Subcutaneous abdominal adipose tissue (tissue), 5 donors: ENCODE measurements at regions not wholly inside any gene's neighbourhood (a gene's known extent, or its start where the extent isn't known, plus 50 kb on each side); places are given as distances from the start of the nearest gene placed in this dataset.
A peak's percentile ranks its signal among the peaks of the same experiment; 100 is the strongest.

ENCODE experiments used
- H3K27ac ChIP-seq: one replicate; pipeline ENCODE4 v1.7.0; 2013; ENCODE audit warnings: low read depth, mild to moderate bottlenecking, inconsistent platforms, low read length, moderate library complexity
- H3K27me3 ChIP-seq, 5 donors: one replicate each; pipeline ENCODE4 v1.7.0; 2013; ENCODE audit warnings: low read length in 5 of 5, inconsistent platforms in 1 of 5; ENCODE audit not compliant: control insufficient read depth in 5 of 5, insufficient read depth in 4 of 5
- H3K36me3 ChIP-seq, 5 donors: one replicate each; pipeline ENCODE4 v1.7.0; 2013; ENCODE audit warnings: low read length in 5 of 5; ENCODE audit not compliant: control insufficient read depth in 5 of 5, insufficient read depth in 5 of 5
- H3K4me1 ChIP-seq, 5 donors: one replicate each; pipeline ENCODE4 v1.7.0; 2013; ENCODE audit warnings: low read length in 5 of 5, mild to moderate bottlenecking in 3 of 5, moderate library complexity in 1 of 5; ENCODE audit not compliant: control insufficient read depth in 5 of 5, insufficient read depth in 5 of 5
- H3K4me3 ChIP-seq, 5 donors: one replicate each; pipeline ENCODE4 v1.7.0; 2013; ENCODE audit warnings: low read length in 5 of 5, low read depth in 1 of 5
- H3K9ac ChIP-seq, 5 donors: one replicate each; pipeline ENCODE4 v1.7.0; 2013; ENCODE audit warnings: low read length in 5 of 5, mild to moderate bottlenecking in 4 of 5, moderate library complexity in 3 of 5
- H3K9me3 ChIP-seq, 5 donors: one replicate each; pipeline ENCODE4 v1.7.0; 2013; ENCODE audit warnings: low read length in 5 of 5; ENCODE audit not compliant: control insufficient read depth in 5 of 5
- donor health status: healthy.
- donor health status: healthy.
- donor health status: healthy.
- donor health status: healthy.
- donor health status: healthy.

DNA sequence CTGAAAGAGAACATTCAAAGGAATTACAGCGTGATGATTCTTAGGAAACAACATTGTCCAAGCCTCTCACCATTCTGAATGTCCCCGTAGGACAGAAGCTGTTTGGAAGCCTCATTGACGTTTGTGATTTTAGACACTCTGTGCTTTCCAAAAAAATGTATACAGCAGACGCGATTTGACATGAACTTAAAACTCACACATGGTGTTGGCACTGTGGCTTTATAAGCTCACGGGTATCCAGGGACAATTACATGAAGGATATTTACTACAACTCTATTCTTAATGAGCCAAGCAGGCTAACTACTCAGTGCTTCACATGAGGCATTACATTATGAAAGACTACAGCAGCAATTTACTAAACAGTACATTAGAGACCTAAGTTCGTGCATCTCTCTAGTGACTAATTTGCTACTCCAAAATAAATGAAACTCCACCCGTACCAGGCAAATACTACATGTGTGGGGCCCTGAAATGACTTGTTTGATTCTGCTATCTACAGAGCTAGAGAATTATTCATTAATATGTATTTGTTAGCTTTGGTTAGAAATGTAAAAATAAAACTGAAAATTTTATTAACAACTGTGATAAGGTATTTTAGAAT, 620.7 kb downstream of the SPRY1 start:
- Histone ChIP-seq H3K27ac (no peak overlapping the region), H3K9me3 (peaks cover 0 to 2% (median 0%) of the 10 kb centered on the region in 5 donors), H3K27me3 (no peaks in the 10 kb centered on the region), H3K4me3 (no peak overlapping the region), H3K9ac (no peak overlapping the region), H3K36me3 (no peaks in the 10 kb centered on the region), H3K4me1 (peaks cover 0 to 16% (median 9%) of the 10 kb centered on the region in 5 donors)

DNA sequence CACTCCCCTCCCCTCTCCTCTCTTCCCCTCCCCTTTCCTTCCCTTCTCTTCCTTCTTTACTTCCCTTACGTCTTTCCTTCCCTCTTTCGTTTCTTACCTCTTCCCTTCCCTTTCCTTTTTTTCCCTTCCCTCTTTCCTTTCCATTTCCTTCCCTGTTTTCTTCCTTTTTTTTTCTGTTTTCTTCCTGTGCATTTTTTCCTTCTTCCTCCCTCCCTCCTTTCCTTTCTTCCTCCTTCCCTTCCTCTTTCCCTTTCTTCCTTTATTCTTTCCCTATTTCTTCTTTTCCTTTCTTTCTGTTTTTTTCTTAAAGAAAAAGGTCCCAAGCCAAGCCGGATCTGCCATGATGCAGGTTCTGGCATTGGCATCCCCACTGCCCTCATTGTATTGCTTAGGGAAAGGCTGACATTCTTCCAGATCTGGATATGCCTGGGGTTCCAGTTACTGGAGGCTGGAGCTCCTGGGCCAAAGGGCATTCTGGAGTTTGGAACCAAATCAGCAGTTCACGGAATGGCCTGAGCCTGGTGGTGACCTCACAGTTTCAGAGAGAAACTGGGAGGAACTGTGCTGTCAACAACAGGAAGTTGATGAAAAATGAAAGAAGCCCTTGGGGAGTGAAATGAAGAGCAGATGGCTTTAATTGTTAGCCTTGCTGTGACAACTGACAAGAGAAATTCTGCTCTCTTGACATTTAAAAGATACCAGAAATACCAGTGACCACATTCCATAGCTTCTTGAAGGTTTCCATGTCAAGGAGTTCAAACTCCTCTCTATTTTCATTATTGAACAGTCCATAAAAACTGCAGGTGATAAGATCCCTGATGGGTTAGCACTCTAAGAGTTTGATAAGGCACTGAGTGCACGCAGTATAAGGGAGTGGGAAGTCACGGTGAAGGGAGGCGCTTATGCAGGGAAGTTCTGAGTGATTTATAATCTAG, 622.1 kb downstream of the SPRY1 start:
- H3K36me3 ChIP-seq = no peaks in the 10 kb centered on the region
- peak overlapping the region; percentile 62 for H3K27ac ChIP-seq
- peak overlapping the region in 2 of 5 donors; percentile 8 to 26 for H3K4me3 ChIP-seq
- H3K27me3 ChIP-seq = no peaks in the 10 kb centered on the region
- H3K9me3 ChIP-seq = peaks cover 0 to 2% (median 0%) of the 10 kb centered on the region in 5 donors
- H3K4me1 ChIP-seq = peaks cover 0 to 16% (median 9%) of the 10 kb centered on the region in 5 donors
- H3K9ac ChIP-seq = no peak overlapping the region

DNA sequence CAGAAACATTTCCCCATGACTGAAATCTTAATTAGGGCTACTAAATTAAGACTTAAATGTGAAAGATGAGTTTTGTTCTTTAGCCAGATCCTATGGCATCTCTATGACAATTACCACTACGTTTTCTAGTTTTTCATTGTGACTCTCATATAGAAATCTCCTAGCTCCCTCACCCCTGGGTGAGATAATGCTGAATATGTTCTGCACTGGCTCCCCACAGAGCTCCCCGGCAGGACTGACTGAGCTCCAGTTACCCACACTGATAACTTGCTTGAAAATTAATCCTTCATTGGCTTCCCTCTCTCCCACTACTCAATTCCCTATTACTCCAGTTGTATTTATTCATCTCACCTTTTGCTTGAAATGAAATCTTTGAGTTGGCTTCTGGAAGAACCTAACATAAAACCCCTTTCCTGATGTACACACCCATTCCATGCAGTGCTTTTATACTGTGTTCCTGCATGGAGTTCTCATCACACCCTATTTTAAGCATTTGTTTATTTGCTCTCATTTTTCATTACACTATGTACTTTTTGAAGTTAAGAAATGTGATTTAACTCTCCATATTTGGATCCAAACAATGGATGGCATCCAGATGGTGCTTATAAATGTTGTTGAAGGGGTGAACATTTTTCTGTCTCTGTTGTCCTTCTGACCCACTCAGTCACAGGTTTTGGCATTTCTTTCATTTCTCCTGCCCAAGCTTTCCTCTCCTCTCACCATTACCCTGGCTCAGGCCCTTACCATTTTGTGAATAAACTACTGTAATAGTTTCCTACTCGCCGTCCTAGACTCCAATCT, 623.4 kb downstream of the SPRY1 start:
- Histone ChIP-seq H3K4me3 (no peak overlapping the region), H3K36me3 (no peaks in the 10 kb centered on the region), H3K27ac (no peak overlapping the region), H3K27me3 (no peaks in the 10 kb centered on the region), H3K9ac (no peak overlapping the region), H3K4me1 (peaks cover 0 to 16% (median 9%) of the 10 kb centered on the region in 5 donors), H3K9me3 (peaks cover 0 to 2% (median 0%) of the 10 kb centered on the region in 5 donors)

DNA sequence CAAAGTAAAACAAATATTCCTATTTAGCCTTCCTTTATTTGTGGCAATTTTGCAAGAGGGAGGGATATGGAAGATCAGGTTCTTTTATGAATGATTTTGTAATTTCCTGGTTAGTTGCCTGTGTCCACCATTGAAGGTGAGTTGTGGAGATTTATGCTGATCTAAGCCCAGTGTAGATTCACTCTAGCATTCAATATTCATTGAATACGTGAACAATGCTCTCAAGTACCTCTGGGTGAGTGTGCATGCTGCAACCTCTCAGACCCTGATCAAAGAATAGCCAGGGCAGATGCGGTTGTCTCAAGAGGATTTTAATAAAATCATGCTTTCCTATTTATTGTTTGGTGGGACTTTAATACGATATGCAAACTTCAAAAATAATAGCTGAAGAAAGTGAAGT, 628.4 kb downstream of the SPRY1 start:
- Histone ChIP-seq H3K27ac (no peak overlapping the region), H3K4me3 (no peak overlapping the region), H3K27me3 (no peaks in the 10 kb centered on the region), H3K4me1 (peaks cover 0 to 5% (median under 1%) of the 10 kb centered on the region in 5 donors), H3K9me3 (peaks cover 0 to 2% (median 0%) of the 10 kb centered on the region in 5 donors), H3K9ac (no peak overlapping the region), H3K36me3 (no peaks in the 10 kb centered on the region)

DNA sequence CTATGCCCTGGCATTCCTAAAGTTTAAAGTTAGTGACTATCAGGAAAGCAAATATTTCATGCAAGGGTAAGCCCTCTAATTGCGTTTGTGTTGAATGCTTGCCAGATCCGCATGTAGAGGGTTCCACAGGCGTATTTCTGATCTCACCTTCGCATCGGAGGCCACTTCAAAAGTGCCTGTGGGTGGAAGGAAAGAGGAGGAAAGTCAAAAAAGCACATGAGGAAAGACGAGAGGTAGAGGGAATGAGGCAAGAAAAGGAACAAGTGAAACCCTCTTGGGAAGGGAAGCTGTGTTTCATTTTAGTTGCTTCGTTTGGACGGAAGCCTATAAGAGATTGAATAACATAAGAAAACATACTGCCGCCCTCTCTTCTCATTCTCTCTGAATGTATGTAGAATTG, 628.8 kb downstream of the SPRY1 start:
- Histone ChIP-seq H3K4me1 (peaks cover 0 to 7% (median 4%) of the 10 kb centered on the region in 5 donors), H3K27me3 (no peaks in the 10 kb centered on the region), H3K36me3 (no peaks in the 10 kb centered on the region), H3K4me3 (no peak overlapping the region), H3K9ac (no peak overlapping the region), H3K9me3 (peaks cover 0 to 2% (median 0%) of the 10 kb centered on the region in 5 donors), H3K27ac (no peak overlapping the region)

DNA sequence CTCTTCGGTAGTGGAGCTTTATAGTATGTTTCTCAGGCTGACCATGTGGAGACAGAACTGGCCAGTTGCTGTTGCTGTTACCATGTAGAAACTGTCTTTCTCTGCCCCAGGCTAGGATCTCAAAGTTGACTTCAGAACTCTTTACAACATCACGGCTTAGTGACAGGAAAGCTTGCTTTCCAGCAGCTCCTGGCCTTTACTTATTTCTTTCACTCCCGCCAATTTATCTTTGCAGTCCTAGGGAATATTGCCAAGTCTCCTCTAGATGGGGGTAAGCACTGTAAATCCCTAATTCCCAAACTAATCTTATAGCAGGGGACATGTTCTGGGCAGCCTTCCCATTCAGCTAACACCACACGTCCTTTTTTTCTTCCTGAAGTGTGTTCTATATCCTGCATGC, 631.6 kb downstream of the SPRY1 start:
- no peaks in the 10 kb centered on the region for H3K27me3 ChIP-seq
- no peak overlapping the region for H3K27ac ChIP-seq
- H3K4me1 ChIP-seq = peaks cover 0 to 11% (median 4%) of the 10 kb centered on the region in 5 donors
- H3K4me3 ChIP-seq = peak overlapping the region in 1 of 5 donors; percentile 19
- H3K9ac ChIP-seq = no peak overlapping the region
- H3K9me3 ChIP-seq = no peaks in the 10 kb centered on the region
- H3K36me3 ChIP-seq = no peaks in the 10 kb centered on the region

DNA sequence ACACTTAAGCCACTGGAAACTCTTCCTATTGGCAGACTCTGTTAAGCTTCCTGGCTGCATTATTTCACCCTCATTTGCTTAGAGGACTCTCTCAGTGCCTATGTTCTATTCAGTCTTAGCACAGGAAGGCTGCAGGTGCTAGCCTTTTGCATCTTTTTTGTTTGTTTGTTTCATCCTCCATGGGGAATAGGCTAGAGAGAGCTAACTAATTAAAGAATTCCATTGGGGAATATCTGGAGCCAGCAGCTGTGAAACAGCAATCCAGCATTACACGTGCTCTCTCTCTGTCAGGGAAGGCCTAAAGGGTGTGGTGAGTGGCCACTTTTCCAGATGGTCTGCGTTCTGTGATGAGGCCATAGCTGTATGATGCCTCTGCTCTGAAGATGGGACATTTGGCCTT, 633.6 kb downstream of the SPRY1 start:
- Histone ChIP-seq H3K36me3 (no peaks in the 10 kb centered on the region), H3K4me1 (peaks cover 0 to 12% (median 4%) of the 10 kb centered on the region in 5 donors), H3K27me3 (no peaks in the 10 kb centered on the region), H3K9ac (no peak overlapping the region), H3K4me3 (no peak overlapping the region), H3K27ac (peak overlapping the region; percentile 6), H3K9me3 (no peaks in the 10 kb centered on the region)

DNA sequence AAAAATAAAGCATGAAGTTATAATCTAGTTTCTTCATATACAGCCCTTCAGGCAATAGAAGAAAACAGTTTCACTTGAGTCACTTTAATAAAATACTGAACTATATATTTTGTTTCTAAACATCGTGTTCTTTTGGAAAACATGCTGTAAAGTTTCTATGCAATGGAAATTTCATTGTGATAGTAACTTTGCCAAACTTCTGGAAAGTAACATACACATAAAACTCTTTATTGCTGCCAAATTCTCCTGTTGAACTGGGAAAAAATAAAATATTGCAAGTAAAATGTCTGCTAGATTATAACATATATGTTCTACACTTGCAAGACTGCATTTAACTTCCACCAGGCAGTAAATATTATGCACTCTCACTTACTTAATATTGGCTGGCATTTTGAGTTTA, 635.4 kb downstream of the SPRY1 start:
- H3K4me3 ChIP-seq = no peak overlapping the region

DNA sequence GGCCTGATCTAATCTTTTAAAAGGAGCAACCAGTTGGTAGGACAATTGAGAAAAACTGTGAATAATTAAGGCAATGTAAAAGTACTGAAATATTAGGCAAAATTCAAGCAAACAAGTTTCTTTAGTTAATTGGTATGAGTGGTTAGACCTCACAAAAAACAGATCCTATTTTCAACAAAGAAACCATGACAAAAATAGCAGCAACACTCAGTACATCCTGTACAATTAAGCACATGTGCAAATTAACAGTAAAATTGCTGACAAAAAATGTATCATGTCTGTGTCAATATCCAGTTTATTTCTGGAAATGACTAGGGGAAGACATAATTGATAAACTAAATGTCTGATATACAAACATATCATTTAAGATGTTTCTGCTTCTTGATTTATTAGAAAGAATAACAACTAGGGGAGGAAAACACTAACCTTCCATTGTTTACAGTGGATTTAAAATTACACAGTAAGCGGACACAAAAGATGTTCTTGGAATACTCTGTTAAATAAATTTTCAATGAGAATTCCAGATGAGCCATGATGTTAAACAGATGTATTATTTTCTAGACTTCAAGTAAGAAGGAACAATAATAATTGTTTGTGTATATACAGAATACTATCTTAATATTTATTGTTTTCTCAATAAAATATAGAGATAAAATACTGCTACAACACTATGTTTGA, 638.9 kb downstream of the SPRY1 start:
- H3K4me3 ChIP-seq = no peak overlapping the region
- H3K9ac ChIP-seq = no peak overlapping the region
- peaks cover 0 to 5% (median 0%) of the 10 kb centered on the region in 5 donors for H3K9me3 ChIP-seq
- no peaks in the 10 kb centered on the region for H3K27me3 ChIP-seq
- H3K4me1 ChIP-seq = peaks cover 0 to 17% (median 0%) of the 10 kb centered on the region in 5 donors
- H3K27ac ChIP-seq = no peak overlapping the region
- no peaks in the 10 kb centered on the region for H3K36me3 ChIP-seq

More for the DNA sequence above, 635.4 kb downstream of the SPRY1 start:
- no peaks in the 10 kb centered on the region for H3K27me3 ChIP-seq
- H3K4me1 ChIP-seq = peaks cover 0 to 25% (median 4%) of the 10 kb centered on the region in 5 donors
- H3K36me3 ChIP-seq = no peaks in the 10 kb centered on the region
- H3K27ac ChIP-seq = no peak overlapping the region
- no peaks in the 10 kb centered on the region for H3K9me3 ChIP-seq
- no peak overlapping the region for H3K9ac ChIP-seq
